PFSK-1 (cell line): ENCODE measurements at regions not wholly inside any gene's neighbourhood (a gene's known extent, or its start where the extent isn't known, plus 50 kb on each side); places are given as distances from the start of the nearest gene placed in this dataset.

Source experiments
- POLR2AphosphoS5 ChIP-seq: IDR thresholded peaks from 2 replicates; pipeline ENCODE4 v1.6.1; 2012; ENCODE audit warnings: low read depth, mild to moderate bottlenecking, control low read depth, low read length, moderate library complexity
- SIN3A ChIP-seq: IDR thresholded peaks from 2 replicates; pipeline ENCODE4 v1.6.1; 2012; ENCODE audit warnings: mild to moderate bottlenecking, low read length, moderate library complexity, borderline replicate concordance; ENCODE audit not compliant: insufficient read depth
- TAF1 ChIP-seq: IDR thresholded peaks from 2 replicates; pipeline ENCODE4 v1.6.1; 2012; ENCODE audit warnings: low read length, control low read depth, borderline replicate concordance; ENCODE audit not compliant: insufficient read depth
- TF ChIP-seq, protein P1 (sequence below), 2 experiments: IDR thresholded peaks; 2 replicates each; pipeline versions ENCODE4 v1.6.1 to v1.8.0; 2011 to 2012; ENCODE audit warnings: low read depth in 2 of 2, low read length in 2 of 2, control low read depth in 1 of 2, inconsistent platforms in 1 of 2, mild to moderate bottlenecking in 1 of 2, moderate library complexity in 1 of 2; ENCODE audit not compliant: insufficient read depth in 1 of 2

DNA sequence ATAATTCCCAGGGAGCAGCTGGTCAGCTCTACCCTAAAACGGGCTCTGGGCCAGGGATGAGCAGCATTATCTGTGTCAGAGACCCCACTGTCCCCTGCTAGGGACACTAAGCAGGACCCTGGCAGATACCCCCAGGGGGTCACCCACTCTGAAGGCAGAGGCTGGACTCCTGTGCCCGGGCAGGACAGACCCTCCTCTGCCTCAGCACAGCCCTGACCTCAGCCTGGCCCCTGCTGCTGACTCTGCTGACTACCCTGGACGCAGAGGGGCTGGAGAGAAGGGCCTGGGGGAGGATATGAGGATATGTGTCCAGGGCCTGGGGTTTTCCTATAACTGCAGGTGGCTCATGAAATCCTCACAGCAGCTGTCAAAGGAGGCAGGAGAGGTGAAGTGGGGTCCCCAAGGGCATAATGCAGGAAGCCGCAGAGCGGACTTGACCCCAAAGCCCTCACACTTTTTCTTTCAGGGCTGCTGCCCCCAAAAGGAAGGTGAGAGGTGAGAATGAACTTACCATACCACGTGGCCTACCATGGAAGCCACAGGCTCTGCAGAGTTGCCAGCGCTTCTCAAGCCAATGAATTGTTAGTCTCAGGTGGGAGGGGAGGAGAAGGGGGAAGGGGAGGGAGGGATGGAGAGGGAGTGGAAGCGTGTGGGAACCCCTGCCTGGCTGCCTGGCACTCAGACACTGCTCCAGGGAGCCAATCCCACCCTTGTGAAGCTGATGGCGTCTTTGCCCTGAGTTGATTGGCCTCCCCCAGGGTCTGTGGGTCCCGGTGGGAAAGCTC, 76.7 kb upstream of the WNT11 start:
- TF ChIP-seq SIN3A: no peak
- TF ChIP-seq POLR2AphosphoS5: no peak
- TF ChIP-seq TAF1: no peak
- TF ChIP-seq, protein P1, sequence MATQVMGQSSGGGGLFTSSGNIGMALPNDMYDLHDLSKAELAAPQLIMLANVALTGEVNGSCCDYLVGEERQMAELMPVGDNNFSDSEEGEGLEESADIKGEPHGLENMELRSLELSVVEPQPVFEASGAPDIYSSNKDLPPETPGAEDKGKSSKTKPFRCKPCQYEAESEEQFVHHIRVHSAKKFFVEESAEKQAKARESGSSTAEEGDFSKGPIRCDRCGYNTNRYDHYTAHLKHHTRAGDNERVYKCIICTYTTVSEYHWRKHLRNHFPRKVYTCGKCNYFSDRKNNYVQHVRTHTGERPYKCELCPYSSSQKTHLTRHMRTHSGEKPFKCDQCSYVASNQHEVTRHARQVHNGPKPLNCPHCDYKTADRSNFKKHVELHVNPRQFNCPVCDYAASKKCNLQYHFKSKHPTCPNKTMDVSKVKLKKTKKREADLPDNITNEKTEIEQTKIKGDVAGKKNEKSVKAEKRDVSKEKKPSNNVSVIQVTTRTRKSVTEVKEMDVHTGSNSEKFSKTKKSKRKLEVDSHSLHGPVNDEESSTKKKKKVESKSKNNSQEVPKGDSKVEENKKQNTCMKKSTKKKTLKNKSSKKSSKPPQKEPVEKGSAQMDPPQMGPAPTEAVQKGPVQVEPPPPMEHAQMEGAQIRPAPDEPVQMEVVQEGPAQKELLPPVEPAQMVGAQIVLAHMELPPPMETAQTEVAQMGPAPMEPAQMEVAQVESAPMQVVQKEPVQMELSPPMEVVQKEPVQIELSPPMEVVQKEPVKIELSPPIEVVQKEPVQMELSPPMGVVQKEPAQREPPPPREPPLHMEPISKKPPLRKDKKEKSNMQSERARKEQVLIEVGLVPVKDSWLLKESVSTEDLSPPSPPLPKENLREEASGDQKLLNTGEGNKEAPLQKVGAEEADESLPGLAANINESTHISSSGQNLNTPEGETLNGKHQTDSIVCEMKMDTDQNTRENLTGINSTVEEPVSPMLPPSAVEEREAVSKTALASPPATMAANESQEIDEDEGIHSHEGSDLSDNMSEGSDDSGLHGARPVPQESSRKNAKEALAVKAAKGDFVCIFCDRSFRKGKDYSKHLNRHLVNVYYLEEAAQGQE (IDR thresholded peaks at IDR 0.05; ENCODE audit: insufficient read depth in 1 of 2, low read depth in 2 of 2, low read length in 2 of 2): no peak
